HepG2 (cell line): ENCODE measurements at regions not wholly inside any gene's neighbourhood (a gene's known extent, or its start where the extent isn't known, plus 50 kb on each side); places are given as distances from the start of the nearest gene placed in this dataset.
A peak's percentile ranks its signal among the peaks of the same experiment; 100 is the strongest.

Experiments used
- ASH2L ChIP-seq: fragments of 300-600, 200-600 bp; sonication (generic); IDR thresholded peaks from 2 replicates; pipeline ENCODE4 v1.7.0; 2017; ENCODE audit warnings: low read depth, mild to moderate bottlenecking, moderate library complexity, mixed read lengths, low read length; ENCODE audit not compliant: insufficient read length
- FOXA1 ChIP-seq, 2 experiments: fragments of 450-650 bp in 1 of 2; sonication (generic) in 1 of 2; formaldehyde crosslinking in 1 of 2; IDR thresholded peaks; 2 replicates each; pipeline versions ENCODE4 v1.4.0 to v1.6.1; 2016 to 2020; ENCODE audit warnings: missing genetic modification reagents in 1 of 2
- LCORL ChIP-seq, 2 experiments: fragments of 450-650 bp in 1 of 2; sonication (generic) in 1 of 2; formaldehyde crosslinking in 1 of 2; IDR thresholded peaks; 2 replicates each; pipeline versions ENCODE4 v1.5.0 to v1.6.1; 2017 to 2020; ENCODE audit warnings: antibody characterized with exemption in 1 of 2, missing genetic modification reagents in 1 of 2
- NR2F6 ChIP-seq, 2 experiments: IDR thresholded peaks; 2 replicates each; pipeline ENCODE4 v1.6.1; 2016; ENCODE audit warnings: antibody characterized with exemption in 1 of 2, mild to moderate bottlenecking in 1 of 2
- PITX1 ChIP-seq: sonication (generic); formaldehyde crosslinking; IDR thresholded peaks from 2 replicates; pipeline ENCODE4 v1.5.1; 2020; ENCODE audit warnings: mild to moderate bottlenecking, missing genetic modification reagents
- PRMT3 ChIP-seq: sonication (generic); formaldehyde crosslinking; IDR thresholded peaks from 2 replicates; pipeline ENCODE4 v1.8.1; 2022; ENCODE audit warnings: low read depth, mild to moderate bottlenecking, moderate library complexity, missing genetic modification reagents, borderline replicate concordance
- RXRB ChIP-seq: IDR thresholded peaks from 2 replicates; pipeline ENCODE4 v1.6.1; 2016; ENCODE audit warnings: borderline replicate concordance, missing genetic modification reagents, missing compliant biosample characterization
- SMARCC2 ChIP-seq: fragments of 450-650 bp; IDR thresholded peaks from 2 replicates; pipeline ENCODE4 v1.6.1; 2017; ENCODE audit warnings: antibody characterized with exemption, mild to moderate bottlenecking
- XRCC5 ChIP-seq: fragments of 200-400 bp; formaldehyde crosslinking; optimal IDR thresholded peaks from 2 replicates; pipeline ENCODE3; 2017; ENCODE audit warnings: mild to moderate bottlenecking, low read length
- ZNF556 ChIP-seq: sonication (generic); formaldehyde crosslinking; IDR thresholded peaks from 2 replicates; pipeline ENCODE4 v1.4.0; 2020; ENCODE audit warnings: mild to moderate bottlenecking, missing genetic modification reagents, borderline replicate concordance
- ZSCAN29 ChIP-seq: sonication (generic); formaldehyde crosslinking; conservative IDR thresholded peaks from 2 replicates; pipeline ENCODE4 v1.4.0; 2020; ENCODE audit warnings: mild to moderate bottlenecking, missing genetic modification reagents
- TF ChIP-seq, protein P1 (sequence below): sonication (generic); formaldehyde crosslinking; IDR thresholded peaks from 2 replicates; pipeline ENCODE4 v1.9.0; 2022; ENCODE audit warnings: low read depth, missing genetic modification reagents
- TF ChIP-seq, protein P2 (sequence below), 2 experiments: fragments of 450-650 bp in 1 of 2; sonication (generic) in 1 of 2; formaldehyde crosslinking in 1 of 2; IDR thresholded peaks; 2 replicates each; pipeline versions ENCODE4 v1.6.1 to v1.8.0; 2016 to 2022; ENCODE audit warnings: antibody characterized with exemption in 1 of 2, mild to moderate bottlenecking in 1 of 2, missing genetic modification reagents in 1 of 2
- TF ChIP-seq, protein P3 (sequence below): sonication (generic); formaldehyde crosslinking; IDR thresholded peaks from 2 replicates; pipeline ENCODE4 v1.5.0; 2020; ENCODE audit warnings: mild to moderate bottlenecking, missing genetic modification reagents, borderline replicate concordance

DNA sequence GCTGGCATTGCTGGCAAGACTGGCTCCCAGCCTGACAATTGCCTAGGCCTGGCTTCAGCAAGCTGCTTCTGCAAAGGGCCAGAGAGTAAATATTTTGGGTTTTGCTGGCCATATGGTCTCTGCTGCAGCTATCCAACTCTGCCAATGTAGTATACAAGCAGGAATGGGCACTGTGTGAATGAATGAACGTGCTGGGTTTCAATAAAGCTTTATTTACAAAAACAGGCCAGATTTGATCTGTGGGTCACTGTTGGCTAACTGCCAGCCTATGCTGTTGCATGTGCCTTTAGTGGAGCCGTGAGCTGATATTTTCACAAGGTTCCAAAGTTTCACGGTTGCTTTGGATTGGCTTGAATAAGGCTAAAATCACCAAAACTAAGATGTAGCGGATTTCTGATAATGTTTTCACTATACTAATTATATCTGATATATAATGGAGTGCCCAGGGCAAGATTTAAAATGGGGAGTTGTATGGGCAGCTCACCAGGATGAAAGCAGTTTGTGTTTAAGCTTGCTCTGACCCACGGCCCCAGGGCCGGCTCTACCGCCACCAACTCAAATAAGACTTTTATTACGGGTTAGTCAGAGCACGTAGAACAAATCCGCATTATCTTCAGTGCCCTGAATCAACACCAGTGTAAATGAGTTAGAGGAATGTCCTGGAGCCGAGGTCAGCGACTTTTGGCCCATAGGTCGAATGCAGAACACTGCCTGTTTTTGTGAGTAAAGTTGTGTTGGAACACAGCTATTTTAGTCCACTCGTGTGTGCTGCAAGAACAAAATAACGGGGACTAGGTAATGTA is 98.6 kb upstream of the DAP start (continued):
- TF ChIP-seq, protein P1, sequence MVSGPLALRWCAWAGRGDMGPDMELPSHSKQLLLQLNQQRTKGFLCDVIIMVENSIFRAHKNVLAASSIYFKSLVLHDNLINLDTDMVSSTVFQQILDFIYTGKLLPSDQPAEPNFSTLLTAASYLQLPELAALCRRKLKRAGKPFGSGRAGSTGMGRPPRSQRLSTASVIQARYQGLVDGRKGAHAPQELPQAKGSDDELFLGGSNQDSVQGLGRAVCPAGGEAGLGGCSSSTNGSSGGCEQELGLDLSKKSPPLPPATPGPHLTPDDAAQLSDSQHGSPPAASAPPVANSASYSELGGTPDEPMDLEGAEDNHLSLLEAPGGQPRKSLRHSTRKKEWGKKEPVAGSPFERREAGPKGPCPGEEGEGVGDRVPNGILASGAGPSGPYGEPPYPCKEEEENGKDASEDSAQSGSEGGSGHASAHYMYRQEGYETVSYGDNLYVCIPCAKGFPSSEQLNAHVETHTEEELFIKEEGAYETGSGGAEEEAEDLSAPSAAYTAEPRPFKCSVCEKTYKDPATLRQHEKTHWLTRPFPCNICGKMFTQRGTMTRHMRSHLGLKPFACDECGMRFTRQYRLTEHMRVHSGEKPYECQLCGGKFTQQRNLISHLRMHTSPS (CRISPR knock-in tag) = 0 out of 2 replicates have a peak, but pooled peaks have one; percentile 33
- TF ChIP-seq ZNF556 (CRISPR knock-in tag) (peak; percentile 42; the same call in 1 of the 2 replicates), XRCC5 (peak; percentile 30), RXRB (peak; percentile 73), FOXA1 (IDR thresholded peaks at IDR 0.05) (no peak), FOXA1 (CRISPR knock-in tag; IDR thresholded peaks at IDR 0.05) (peak; percentile 63), NR2F6 (IDR thresholded peaks at IDR 0.05) (peak; percentile 94), NR2F6 (CRISPR knock-in tag; IDR thresholded peaks at IDR 0.05) (peak; percentile 94), LCORL (IDR thresholded peaks at IDR 0.05) (no peak), LCORL (CRISPR knock-in tag; IDR thresholded peaks at IDR 0.05) (peak; percentile 36; the same call in 1 of the 2 replicates), ASH2L (peak; percentile 32), PITX1 (CRISPR knock-in tag) (peak; percentile 71), PRMT3 (no peak), SMARCC2 (no peak), ZSCAN29 (CRISPR knock-in tag) (peak; percentile 96)
- TF ChIP-seq, protein P2, sequence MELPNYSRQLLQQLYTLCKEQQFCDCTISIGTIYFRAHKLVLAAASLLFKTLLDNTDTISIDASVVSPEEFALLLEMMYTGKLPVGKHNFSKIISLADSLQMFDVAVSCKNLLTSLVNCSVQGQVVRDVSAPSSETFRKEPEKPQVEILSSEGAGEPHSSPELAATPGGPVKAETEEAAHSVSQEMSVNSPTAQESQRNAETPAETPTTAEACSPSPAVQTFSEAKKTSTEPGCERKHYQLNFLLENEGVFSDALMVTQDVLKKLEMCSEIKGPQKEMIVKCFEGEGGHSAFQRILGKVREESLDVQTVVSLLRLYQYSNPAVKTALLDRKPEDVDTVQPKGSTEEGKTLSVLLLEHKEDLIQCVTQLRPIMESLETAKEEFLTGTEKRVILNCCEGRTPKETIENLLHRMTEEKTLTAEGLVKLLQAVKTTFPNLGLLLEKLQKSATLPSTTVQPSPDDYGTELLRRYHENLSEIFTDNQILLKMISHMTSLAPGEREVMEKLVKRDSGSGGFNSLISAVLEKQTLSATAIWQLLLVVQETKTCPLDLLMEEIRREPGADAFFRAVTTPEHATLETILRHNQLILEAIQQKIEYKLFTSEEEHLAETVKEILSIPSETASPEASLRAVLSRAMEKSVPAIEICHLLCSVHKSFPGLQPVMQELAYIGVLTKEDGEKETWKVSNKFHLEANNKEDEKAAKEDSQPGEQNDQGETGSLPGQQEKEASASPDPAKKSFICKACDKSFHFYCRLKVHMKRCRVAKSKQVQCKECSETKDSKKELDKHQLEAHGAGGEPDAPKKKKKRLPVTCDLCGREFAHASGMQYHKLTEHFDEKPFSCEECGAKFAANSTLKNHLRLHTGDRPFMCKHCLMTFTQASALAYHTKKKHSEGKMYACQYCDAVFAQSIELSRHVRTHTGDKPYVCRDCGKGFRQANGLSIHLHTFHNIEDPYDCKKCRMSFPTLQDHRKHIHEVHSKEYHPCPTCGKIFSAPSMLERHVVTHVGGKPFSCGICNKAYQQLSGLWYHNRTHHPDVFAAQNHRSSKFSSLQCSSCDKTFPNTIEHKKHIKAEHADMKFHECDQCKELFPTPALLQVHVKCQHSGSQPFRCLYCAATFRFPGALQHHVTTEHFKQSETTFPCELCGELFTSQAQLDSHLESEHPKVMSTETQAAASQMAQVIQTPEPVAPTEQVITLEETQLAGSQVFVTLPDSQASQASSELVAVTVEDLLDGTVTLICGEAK (IDR thresholded peaks at IDR 0.05) = peak; percentile 89
- TF ChIP-seq, protein P2 (CRISPR knock-in tag; IDR thresholded peaks at IDR 0.05) = peak; percentile 100
- TF ChIP-seq, protein P3, sequence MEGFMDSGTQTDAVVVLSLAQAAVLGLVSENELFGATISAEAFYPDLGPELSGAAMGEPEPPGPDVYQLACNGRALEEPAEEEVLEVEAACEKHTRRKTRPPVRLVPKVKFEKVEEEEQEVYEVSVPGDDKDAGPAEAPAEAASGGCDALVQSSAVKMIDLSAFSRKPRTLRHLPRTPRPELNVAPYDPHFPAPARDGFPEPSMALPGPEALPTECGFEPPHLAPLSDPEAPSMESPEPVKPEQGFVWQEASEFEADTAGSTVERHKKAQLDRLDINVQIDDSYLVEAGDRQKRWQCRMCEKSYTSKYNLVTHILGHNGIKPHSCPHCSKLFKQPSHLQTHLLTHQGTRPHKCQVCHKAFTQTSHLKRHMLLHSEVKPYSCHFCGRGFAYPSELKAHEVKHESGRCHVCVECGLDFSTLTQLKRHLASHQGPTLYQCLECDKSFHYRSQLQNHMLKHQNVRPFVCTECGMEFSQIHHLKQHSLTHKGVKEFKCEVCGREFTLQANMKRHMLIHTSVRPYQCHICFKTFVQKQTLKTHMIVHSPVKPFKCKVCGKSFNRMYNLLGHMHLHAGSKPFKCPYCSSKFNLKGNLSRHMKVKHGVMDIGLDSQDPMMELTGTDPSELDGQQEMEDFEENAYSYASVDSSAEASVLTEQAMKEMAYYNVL = peak; percentile 27; the same call in 1 of the 2 replicates
